D721Med (cell line): ENCODE measurements at regions not wholly inside any gene's neighbourhood (a gene's known extent, or its start where the extent isn't known, plus 50 kb on each side); places are given as distances from the start of the nearest gene placed in this dataset.

Experiments used
- DNase-seq: peaks from one replicate; pipeline ENCODE4 v3.0.0; 2011; ENCODE audit warnings: low spot score; ENCODE audit not compliant: insufficient read length
- FAIRE-seq: peaks from 2 replicates; lab custom pipeline; 2011; peaks lifted over from hg19 to GRCh38; lab: Jason Lieb, UNC
- TF ChIP-seq, protein P1 (sequence below): IDR thresholded peaks from 2 replicates; pipeline ENCODE4 v1.5.1; 2012; ENCODE audit warnings: mild to moderate bottlenecking, control low read depth; ENCODE audit not compliant: insufficient read depth; ENCODE audit errors: missing control alignments

- FAIRE-seq (no peak), DNase-seq (no peak)
- TF ChIP-seq, protein P1, sequence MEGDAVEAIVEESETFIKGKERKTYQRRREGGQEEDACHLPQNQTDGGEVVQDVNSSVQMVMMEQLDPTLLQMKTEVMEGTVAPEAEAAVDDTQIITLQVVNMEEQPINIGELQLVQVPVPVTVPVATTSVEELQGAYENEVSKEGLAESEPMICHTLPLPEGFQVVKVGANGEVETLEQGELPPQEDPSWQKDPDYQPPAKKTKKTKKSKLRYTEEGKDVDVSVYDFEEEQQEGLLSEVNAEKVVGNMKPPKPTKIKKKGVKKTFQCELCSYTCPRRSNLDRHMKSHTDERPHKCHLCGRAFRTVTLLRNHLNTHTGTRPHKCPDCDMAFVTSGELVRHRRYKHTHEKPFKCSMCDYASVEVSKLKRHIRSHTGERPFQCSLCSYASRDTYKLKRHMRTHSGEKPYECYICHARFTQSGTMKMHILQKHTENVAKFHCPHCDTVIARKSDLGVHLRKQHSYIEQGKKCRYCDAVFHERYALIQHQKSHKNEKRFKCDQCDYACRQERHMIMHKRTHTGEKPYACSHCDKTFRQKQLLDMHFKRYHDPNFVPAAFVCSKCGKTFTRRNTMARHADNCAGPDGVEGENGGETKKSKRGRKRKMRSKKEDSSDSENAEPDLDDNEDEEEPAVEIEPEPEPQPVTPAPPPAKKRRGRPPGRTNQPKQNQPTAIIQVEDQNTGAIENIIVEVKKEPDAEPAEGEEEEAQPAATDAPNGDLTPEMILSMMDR = no peak
Observed at GRCh38 chr5:159459132-159459627, 128.9 kb upstream of the IL12B start.

GRCh38 chr5:159459951-159460538 is 129.8 kb upstream of the IL12B start:
- FAIRE-seq = no peak
- TF ChIP-seq, protein P1 = no peak
- DNase-seq = no peak

DNA sequence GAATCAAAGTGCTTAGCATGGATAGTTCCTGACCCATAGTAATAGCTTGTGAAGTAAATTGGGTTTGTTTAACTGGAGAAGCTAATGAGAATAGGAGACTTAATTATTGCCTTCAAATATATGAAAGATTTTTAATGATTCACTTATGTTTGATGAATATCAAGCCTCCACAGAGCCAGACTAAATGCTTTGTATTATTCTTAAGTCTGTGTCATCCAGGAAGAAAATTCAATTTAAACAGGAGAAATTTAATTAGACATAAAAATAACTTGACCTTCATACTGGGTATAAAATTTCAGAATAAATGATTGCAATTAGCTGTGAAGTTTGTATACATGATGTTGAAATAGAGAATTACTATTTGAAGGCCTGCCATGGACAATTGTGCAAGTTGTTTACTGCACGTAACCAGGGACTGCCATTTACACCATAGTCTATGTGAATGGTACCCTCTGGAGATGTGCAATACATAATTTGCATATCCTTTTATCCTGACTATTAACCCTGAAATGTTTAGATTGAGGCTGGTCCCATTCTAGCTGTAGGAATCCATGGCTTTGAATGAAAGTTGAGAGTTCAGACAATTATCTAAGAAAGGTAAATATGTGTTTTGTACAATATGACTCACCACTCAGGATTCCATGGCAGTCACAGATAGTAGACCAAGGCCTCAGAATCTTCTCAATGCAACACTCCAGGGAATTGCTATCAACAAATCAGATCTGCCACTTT is 133.5 kb upstream of the IL12B start:
- no peak for DNase-seq
- no peak for FAIRE-seq

GRCh38 chr5:159465604-159466003 is 135.3 kb upstream of the IL12B start:
- no peak for FAIRE-seq
- DNase-seq = no peak
- TF ChIP-seq, protein P1 = no peak

More for the DNA sequence above, 133.5 kb upstream of the IL12B start:
- TF ChIP-seq, protein P1 = no peak

- FAIRE-seq = no peak
- no peak for DNase-seq
- TF ChIP-seq, protein P1 = no peak
Observed at GRCh38 chr5:159467666-159468065, 137.4 kb upstream of the IL12B start.

GRCh38 chr5:159469496-159470372 is 139.4 kb upstream of the IL12B start:
- TF ChIP-seq, protein P1 = no peak
- FAIRE-seq (peak; percentile 38), DNase-seq (no peak)
